Epithelial cell of prostate (primary cell): ENCODE measurements at regions not wholly inside any gene's neighbourhood (a gene's known extent, or its start where the extent isn't known, plus 50 kb on each side); places are given as distances from the start of the nearest gene placed in this dataset.
"Not testable (repeated sequence)": the region's sequence is repeated elsewhere in the genome, so short reads cannot be mapped to it uniquely, and the experiment has no call there.

ENCODE experiments used
- DNase-seq: peaks from one replicate; pipeline ENCODE4 v3.0.0-alpha.2; 2011; ENCODE audit warnings: low read depth, low spot score
- H3K27ac ChIP-seq: fragments of 450-650 bp; 2 replicates; pipeline ENCODE4 v1.5.1; 2017; ENCODE audit warnings: mild to moderate bottlenecking

DNA sequence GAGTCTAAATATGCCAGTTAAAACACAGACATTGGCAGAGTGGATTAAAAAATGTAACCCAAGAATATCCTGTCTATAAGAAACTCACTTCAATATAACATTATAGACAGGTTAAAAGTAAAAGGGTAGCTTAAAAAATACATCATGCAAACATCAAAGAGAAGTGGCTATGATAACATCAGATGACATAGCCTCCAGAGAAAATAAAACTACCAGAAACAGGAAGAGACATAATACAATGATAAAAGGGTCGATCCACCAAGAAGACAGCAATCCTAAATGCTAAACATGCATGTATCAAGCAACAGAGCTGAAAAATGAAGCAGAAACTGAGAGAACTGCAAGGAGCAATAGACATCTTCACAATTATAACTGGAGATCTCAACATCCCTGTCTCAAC lies 190.2 kb upstream of the NR5A2 start:
- H3K27ac ChIP-seq: no peak overlapping the region

DNA sequence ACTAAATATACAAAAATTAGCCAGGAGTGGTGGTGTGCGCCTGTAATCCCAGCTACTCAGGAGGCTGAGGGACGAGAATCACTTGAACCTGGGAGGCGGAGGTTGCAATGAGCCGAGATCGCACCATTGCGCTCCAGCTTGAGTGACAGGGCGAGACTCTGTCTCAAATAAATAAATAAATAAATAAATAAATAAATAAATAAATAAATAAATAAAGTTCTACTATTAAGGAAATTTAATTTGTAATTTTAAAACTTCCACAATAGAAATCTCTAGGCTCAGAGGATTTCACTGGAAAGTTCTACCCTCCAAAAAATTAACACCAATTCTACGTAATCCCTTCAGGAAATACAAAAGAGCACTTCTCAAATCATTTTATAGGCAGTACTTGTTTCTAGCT lies 187.9 kb upstream of the NR5A2 start:
- not testable (repeated sequence) for H3K27ac ChIP-seq, DNase-seq

More for the DNA sequence above, 190.2 kb upstream of the NR5A2 start:
- no peak for DNase-seq

DNA sequence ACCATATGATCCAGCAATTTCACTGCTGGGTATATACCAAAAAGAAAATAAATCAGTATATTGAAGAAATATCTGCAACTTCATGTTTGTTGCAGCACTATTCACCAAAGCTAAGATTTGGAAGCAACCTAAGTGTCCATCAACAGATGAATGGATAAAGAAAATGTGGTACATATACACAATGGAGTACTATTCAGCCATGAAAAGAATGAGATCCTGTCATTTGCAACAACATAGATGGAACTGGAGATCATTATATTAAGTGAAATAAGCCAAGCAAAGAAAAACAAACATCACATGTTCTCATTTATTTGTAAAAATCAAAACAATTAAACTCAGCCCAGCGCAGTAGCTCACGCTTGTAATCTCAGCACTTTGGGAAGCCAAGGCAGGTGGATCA lies 184.4 kb upstream of the NR5A2 start:
- not testable (repeated sequence) for DNase-seq

DNA sequence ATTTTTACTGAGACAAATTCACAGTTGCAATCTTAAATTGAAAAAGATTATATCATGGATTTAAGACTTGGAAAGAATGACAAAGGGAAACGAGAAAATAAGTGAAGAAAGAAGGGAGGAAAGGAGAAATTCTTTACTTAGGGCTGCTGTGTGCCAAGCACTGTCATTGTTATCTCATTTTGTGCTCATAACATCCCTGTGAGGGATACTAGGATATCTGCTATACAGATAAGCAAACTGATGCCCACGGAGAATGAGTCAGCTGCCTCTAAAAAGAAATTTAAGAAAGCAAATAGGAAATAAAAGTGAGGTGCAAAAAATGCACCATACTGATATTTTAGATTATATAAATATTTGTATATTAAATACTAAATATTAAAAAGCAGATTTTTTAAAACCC lies 183.6 kb upstream of the NR5A2 start:
- no peak for DNase-seq
- H3K27ac ChIP-seq: no peak overlapping the region

More for the DNA sequence above, 184.4 kb upstream of the NR5A2 start:
- H3K27ac ChIP-seq: not testable (repeated sequence)

DNA sequence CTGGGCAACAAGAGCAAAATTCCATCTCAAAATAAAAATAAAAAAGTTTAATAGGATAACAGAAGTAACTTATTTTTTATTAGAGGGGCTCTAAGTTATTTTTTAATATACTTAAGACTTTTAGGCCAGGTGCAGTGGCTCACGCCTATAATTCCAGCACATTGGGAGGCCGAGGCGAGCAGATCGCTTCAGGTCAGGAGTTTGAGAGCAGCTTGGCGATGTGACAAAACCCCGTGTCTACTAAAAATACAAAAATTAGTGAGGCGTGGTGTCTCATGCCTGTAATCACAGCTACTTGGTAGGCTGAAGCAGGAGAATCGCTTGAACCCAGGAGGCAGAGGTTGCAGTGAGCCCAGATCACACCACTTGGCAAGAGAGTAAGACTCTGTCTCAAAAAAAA lies 180.5 kb upstream of the NR5A2 start:
- no peak overlapping the region for H3K27ac ChIP-seq
- no peak for DNase-seq

DNA sequence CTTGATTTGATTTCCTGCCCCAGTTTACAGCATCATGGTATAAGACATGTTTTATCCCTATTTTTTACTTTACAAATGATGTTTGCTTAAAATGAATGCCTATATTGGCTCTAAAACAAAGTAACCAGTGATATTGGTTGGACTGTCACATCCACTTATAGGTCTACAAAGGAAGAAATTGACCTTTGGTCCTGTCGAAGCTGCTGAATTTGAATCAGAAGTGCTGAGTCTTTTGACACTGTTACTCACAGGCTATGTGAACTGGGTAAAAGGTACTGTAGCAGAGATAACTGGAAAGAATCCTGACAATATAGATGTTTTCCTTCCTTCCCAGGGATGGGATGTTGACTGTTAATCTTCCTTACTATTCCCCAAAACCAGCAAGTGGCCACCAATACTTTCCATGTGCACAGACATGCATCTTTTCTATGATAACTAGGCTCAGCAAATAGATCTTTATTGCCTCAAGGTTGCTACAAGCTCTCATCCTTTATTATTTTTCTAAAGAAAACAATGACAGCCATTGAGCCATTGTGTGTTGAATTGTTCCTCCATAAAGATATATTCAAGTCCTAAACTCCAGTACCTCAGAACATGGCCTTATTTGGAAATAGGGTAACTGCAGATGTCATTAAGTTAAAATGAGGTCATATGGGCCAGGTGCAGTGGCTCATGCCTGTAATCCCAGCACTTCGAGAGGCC lies 175.9 kb upstream of the NR5A2 start:
- H3K27ac ChIP-seq: no peak overlapping the region
- no peak for DNase-seq

DNA sequence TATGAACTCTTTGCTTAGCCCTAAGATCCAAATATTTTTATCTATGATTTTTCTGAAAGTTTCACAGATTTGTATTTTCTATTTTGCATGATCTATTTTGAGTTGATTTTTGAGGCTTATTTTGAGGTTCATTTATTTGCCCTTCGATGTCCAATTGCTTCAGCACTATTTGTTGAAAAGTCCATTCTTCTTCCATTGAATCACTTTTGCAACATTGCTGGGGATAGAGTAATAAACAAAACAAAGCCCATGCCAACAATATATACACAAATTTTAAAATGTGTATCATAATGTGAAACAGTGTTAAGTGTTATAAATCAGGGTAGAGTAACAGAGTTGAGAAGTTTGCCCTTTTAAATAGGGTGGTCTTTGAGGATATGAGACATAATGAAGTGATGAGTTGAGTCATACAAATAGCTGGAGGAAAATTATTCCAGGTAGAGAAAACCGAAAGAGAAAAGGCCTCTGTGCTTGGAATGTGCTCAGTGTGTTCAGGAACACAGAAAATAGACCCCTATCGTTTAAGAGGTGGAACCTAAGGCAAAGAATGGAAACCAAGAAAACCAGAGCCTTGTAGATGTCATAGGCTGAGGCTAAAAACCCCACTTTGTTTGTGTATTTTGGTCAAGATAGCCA lies 172.7 kb upstream of the NR5A2 start:
- no peak for DNase-seq
- H3K27ac ChIP-seq: peak overlapping the region; percentile 73

DNA sequence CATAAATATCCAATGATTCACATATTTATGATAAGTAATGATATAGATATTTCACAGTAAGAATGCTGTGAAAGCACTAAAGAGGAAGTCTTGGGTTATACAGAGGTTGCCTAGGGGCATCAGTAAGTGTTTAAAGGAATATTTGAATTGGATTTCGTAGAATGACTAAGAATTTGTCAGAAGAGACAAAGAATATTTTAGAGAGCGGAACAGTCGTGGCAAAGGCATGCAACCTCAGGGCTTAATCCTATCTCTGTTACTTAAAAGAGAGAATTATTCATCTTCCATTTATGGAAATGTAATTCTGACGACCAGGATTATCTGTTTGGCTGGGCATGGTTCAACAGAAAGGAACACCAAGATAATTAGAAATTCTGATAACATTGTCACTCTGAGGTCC lies 171.9 kb upstream of the NR5A2 start:
- DNase-seq: peak; percentile 53
- H3K27ac ChIP-seq: peak overlapping the region; percentile 73

DNA sequence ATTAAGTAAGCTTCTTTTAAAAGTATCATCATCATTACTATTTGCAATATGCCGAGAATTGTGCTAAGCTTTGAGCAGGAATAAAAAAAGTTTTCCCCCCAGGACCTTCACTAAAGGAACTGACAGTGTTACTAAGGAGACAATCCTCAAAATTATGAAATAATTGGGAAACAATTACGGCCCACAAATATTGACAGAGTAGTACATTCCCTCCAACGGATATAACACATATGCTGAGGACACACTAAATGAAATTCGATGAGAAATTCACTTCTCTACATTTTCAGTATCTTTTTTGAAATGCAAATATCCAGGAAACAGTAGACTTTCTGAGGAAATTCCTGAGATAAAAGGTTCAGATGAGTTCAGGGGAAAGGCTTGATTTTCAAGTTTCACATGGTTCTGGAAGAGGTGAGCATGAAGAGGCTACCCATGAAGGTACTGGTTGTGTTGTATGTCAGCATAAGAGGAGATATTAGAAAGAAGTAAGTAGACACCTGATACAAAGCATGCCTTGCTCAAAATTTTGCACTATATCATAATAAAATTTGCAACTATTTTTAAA lies 171.2 kb upstream of the NR5A2 start:
- H3K27ac ChIP-seq: peak overlapping the region; percentile 73
- no peak for DNase-seq

DNA sequence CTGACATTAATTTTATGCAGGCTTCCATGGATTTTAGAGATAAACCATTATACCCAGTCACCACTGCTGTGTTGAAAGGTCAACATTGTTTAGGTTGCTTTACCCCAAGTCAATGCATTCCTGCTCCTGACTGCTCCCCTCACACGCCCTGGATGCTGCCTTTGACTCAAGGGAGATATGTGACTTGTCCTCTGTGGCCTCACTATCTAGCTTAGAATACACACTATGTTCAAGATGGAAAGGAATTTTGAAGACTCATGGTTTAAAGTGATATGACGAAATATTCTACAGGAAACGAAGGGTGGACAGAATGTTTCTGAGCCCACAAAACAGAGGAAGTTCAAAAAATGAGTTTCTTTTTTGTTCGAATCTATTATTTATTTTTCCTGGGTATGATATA lies 170.4 kb upstream of the NR5A2 start:
- no peak for DNase-seq
- H3K27ac ChIP-seq: peak overlapping the region; percentile 73

DNA sequence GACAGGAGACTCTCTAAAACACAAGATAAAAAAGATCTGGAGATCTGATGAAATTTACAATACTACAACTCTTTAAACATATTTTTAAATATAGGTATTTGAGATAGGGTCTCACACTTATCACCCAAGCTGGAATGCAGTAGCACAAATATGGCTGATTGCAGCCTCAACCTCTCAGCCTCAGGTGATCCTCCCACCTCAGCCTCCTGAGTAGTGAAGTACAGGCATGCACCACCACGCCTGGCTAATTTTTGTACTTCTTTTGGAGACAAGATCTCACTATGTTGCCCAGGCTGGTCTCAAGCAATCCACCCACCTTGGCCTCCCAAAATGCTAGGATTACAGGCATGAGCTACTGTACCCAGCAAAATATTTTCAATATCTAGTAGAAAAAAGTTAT lies 170.0 kb upstream of the NR5A2 start:
- H3K27ac ChIP-seq: peak overlapping the region; percentile 73
- no peak for DNase-seq

DNA sequence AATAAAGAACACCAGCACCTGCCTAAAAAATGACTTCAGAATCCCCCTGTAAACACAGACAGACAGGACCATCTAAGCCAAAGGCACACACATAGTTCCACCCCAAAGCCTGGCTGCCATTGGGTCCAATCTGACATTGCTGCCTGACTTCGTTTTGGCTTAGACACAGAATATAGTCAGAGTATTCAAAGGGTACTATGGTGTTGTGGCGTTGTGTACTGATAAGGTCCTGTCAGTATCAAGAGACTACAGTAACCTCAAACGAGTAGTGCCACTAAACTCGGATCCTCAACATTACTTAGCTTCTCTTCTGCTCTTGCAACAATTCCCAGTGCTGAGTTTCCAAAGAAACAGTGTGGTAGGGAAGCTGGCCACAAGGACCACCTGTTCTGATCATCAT lies 169.3 kb upstream of the NR5A2 start:
- no peak for DNase-seq
- H3K27ac ChIP-seq: no peak overlapping the region

DNA sequence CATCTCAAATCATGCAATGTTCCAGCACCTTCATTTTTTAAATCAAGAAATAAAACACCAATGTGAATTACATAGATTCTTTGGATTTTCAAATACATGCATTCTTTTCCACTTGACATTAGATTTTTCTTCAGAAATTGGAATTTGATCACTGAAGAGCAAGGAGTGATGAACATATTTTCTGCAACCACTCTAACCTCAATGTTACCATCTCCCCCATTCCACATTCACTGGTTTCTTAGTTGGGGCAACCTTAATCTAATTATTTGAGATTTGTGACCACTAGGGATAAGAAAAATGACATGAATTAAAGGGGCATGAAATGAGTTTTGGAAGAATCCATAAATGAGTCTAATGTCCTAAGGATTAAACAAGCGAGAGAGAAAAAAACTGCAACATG lies 168.7 kb upstream of the NR5A2 start:
- DNase-seq: no peak
- H3K27ac ChIP-seq: peak overlapping the region; percentile 42

DNA sequence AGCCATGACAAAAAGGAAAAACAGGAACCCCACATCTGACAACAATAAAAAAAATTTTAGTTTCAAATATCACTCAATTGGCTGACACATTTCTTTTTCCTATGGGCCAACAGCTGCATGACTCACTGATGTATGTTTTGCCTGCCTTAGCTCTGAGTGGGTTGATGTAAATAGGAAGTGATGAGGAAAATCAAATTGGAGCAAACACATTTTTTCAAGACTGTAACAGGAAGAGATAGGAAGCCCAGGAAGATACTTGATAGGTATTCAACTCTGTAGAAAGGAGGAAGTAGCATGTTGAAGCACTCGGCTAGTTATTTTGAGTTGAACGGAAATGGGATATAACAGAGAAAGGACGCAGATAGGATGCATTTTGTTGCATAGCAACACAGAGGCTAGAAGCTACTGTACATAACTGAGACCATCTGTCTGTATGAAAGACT lies 168.0 kb upstream of the NR5A2 start:
- H3K27ac ChIP-seq: peak overlapping the region; percentile 42
- DNase-seq: peak; percentile 50

DNA sequence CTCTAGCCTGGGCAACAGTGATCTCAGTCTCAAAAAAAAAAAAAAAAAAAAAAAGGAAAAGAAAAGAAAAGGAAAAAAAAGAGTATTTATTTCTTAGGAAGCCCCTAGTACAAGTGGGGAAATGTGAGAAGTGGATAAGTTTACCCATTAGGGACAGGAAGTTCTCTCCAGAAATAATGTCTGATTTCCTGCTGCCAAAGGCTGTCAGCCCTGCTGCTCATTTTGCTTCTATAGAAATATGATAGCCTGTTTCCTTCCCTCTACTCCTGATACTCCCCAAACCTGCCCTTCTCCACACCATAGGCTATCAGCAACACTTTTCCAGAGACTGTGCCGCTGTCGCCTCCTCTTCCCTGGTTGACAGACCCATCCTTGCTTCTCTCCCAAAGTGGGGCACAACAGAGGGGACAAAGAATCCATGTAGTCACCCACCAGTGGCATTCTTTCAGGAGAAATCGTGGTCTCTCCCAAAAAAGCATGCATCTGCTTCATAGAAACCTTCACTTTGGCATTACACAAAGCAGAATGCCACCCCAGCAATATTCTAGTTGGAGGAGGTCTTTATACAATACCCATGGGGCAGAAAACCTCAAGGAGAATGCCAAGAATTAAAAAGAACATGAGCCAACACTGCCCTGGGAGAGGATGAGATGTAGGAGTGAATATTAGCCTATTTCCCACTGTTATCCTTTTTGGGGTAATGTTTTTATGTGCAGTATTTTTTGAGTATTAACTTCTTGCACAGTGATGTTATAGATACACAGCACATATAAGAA lies 166.3 kb upstream of the NR5A2 start:
- no peak overlapping the region for H3K27ac ChIP-seq
- DNase-seq: no peak

DNA sequence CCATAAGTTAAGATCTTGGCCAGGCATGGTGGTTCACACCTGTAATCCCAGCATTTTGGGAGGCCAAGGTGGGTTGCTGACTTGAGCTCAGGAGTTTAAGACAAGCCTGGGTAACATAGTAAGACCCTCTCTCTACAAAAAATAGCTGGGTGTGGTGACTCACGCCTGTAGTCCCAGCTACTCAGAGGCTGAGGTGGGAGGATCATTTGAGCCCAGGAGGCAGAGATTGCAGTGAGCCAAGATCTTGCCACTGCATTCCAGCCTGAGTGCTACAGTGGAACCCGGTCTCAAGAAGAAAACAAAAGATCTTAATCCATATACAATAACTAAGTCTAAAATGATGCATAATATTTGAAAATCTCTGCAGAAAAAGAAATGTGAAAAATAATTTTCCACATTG lies 165.5 kb upstream of the NR5A2 start:
- H3K27ac ChIP-seq: no peak overlapping the region
- DNase-seq: no peak

DNA sequence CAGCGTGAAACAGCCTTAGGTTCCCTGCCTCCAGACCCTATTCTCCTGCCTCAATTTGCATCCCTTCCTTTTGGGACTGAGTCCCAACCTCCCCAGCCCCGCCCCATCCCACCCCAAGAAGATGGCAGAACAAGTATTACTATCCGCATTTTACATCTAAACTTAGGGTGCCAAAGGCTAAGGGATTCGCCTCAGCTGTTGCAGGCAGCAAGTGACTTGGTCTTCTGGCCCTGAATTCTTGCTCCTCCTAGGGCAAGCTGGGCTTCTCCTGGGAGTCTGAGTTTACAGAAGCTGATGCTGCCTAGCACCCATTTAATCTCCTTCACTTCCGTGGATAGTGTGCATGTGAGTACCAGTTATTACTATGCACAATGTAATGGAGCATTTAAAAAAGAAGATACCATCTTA lies 161.3 kb upstream of the NR5A2 start:
- no peak overlapping the region for H3K27ac ChIP-seq
- no peak for DNase-seq

DNA sequence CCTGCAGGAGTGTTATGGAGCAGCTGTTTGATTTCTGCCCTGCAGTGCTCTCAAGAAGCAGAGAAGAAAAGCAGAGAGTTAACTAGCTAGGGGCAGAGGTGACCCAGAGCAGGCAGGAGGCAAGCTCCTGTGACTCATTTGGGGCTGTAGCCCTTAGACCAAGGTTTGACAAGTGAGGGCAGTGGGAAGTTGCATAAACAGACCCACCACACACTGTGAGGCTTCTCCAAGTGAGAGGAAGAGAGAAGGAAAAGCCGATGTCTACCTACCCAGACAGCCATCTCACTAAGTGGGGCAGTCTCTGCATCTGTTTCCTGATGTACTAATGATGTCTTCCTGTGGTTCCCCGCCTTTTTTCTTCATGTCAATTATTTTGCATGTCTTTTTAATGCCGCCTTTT lies 159.9 kb upstream of the NR5A2 start:
- DNase-seq: no peak
- no peak overlapping the region for H3K27ac ChIP-seq

DNA sequence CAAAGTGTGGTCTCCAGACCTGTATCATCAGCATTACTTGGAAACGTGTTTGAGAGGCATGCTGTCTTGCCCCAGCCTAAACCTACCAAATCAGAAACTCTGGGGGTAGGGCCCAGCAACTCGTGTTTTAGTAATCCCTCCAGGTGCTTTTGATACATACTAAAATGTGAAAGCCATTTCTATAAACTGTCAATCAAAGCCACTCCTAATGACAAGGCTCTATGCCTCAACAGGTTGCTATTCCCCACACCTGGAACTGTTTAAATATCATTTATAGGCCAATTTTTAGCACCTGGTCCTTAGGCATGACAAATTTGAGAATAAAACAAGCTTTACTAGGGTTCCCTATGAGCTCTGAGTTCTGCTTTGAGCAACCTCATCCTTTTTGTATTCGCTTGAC lies 158.7 kb upstream of the NR5A2 start:
- no peak for DNase-seq
- no peak overlapping the region for H3K27ac ChIP-seq

DNA sequence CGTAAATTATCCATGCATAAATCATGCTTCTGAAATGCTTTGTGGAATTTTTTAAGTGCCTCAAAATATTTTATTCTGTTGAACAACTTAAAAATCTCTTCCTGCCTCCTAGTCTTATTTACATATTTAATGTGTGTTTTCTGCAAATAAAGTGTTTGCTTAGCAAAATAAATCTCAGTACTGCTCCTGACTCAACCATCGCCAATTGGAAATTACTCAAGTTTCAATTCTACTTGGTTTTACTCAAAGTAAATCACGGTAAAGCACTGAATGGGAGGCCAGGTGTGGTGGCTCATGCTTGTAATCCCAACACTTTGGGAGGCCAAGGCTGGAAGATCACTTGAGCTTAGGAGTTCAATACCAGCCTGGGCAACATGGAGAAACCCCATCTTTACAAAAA lies 152.2 kb upstream of the NR5A2 start:
- DNase-seq: no peak
- no peak overlapping the region for H3K27ac ChIP-seq

DNA sequence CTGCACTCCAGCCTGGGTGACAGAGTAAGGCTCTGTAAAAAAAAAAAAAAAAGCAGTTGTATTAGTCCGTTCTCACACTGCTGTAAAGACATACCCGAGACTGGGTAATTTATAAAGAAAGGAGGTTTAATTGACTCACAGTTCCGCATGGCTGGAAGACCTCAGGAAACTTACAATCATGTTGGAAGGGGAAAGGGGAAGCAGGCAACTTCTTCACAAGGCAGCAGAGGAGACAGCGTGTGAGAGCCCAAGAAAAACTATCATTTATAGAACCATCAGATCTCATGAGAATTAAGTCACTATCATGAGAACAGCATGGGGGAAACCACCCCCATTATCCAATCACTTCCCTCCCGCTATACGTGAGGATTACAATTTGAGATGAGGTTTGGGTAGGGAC lies 151.7 kb upstream of the NR5A2 start:
- H3K27ac ChIP-seq: no peak overlapping the region
- no peak for DNase-seq
